Neural cell (in vitro differentiated cells): ENCODE measurements at regions not wholly inside any gene's neighbourhood (a gene's known extent, or its start where the extent isn't known, plus 50 kb on each side); places are given as distances from the start of the nearest gene placed in this dataset.

Source experiments
- H2AFZ ChIP-seq: fragments of 200-600, 300-800 bp; sonication (generic), shearing (Covaris generic); 2 replicates; pipeline ENCODE4 v1.6.0; 2014; ENCODE audit warnings: low read depth, mild to moderate bottlenecking, antibody characterized with exemption, low read length, moderate library complexity
- H3F3A ChIP-seq: fragments of 200-600 bp; shearing (Covaris generic); 2 replicates; pipeline ENCODE4 v1.6.1; 2016; ENCODE audit warnings: mild to moderate bottlenecking, moderate library complexity, mixed read lengths, antibody characterized with exemption, low read length; ENCODE audit not compliant: insufficient read depth, poor library complexity, severe bottlenecking
- H3K27ac ChIP-seq: fragments of 200-600, 300-800 bp; sonication (generic), shearing (Covaris generic); 2 replicates; pipeline ENCODE4 v1.5.1; 2014; ENCODE audit warnings: mild to moderate bottlenecking, low read length, moderate library complexity
- H3K27me3 ChIP-seq: fragments of 300-800, 200-600 bp; sonication (generic), shearing (Covaris generic); 2 replicates; pipeline ENCODE4 v1.6.0; 2014; ENCODE audit warnings: mild to moderate bottlenecking, low read depth, low read length, moderate library complexity; ENCODE audit not compliant: insufficient read depth
- H3K36me3 ChIP-seq: fragments of 300-800, 200-600 bp; sonication (generic), shearing (Covaris generic); 2 replicates; pipeline ENCODE4 v1.5.1; 2014; ENCODE audit warnings: mild to moderate bottlenecking, antibody characterized with exemption, low read length, moderate library complexity; ENCODE audit not compliant: insufficient read depth
- H3K4me2 ChIP-seq: fragments of 300-800, 200-600 bp; sonication (generic), shearing (Covaris generic); 2 replicates; pipeline ENCODE4 v1.6.0; 2014; ENCODE audit warnings: mild to moderate bottlenecking, low read length
- H3K4me3 ChIP-seq: fragments of 300-800, 200-600 bp; sonication (generic), shearing (Covaris generic); 2 replicates; pipeline ENCODE4 v1.5.1; 2014; ENCODE audit warnings: mild to moderate bottlenecking, low read length, moderate library complexity
- H3K79me2 ChIP-seq: fragments of 200-600 bp; shearing (Covaris generic); replicated peaks from 2 replicates; pipeline ENCODE4 v1.6.0; 2014; ENCODE audit warnings: mild to moderate bottlenecking, low read length, moderate library complexity; ENCODE audit not compliant: insufficient read depth
- H3K9ac ChIP-seq: fragments of 300-800, 200-600 bp; sonication (generic), shearing (Covaris generic); 2 replicates; pipeline ENCODE4 v1.6.1; 2016; ENCODE audit warnings: mild to moderate bottlenecking, low read length, mixed read lengths
- H3K9me2 ChIP-seq: fragments of 200-600 bp; shearing (Covaris generic); 2 replicates; pipeline ENCODE4 v1.6.1; 2016; ENCODE audit warnings: mild to moderate bottlenecking, low read length, mixed read lengths; ENCODE audit not compliant: insufficient read depth
- H3K9me3 ChIP-seq: fragments of 200-600, 300-800 bp; sonication (generic), shearing (Covaris generic); 2 replicates; pipeline ENCODE4 v1.6.1; 2016; ENCODE audit warnings: mild to moderate bottlenecking, mixed run types, low read length, moderate library complexity, mixed read lengths
- H4K20me1 ChIP-seq: fragments of 200-600 bp; shearing (Covaris generic); 2 replicates; pipeline ENCODE4 v1.6.1; 2016; ENCODE audit warnings: mild to moderate bottlenecking, mixed run types; ENCODE audit not compliant: insufficient read depth
- EP300 ChIP-seq: fragments of 450-650 bp; conservative IDR thresholded peaks from 2 replicates; pipeline ENCODE4 v1.6.1; 2014; ENCODE audit warnings: antibody characterized with exemption, mild to moderate bottlenecking, moderate library complexity; ENCODE audit not compliant: poor library complexity, severe bottlenecking
- EZH2 ChIP-seq: fragments of 200-600, 300-800 bp; shearing (Covaris generic), sonication (generic); IDR thresholded peaks from 2 replicates; pipeline ENCODE4 v1.6.1; 2014; ENCODE audit warnings: antibody characterized with exemption, low read length, borderline replicate concordance, mild to moderate bottlenecking; ENCODE audit not compliant: insufficient read depth, poor library complexity, severe bottlenecking
- MXI1 ChIP-seq: fragments of 450-650 bp; conservative IDR thresholded peaks from 2 replicates; pipeline ENCODE4 v1.6.1; 2014; ENCODE audit warnings: antibody characterized with exemption, mild to moderate bottlenecking; ENCODE audit not compliant: poor library complexity, severe bottlenecking
- POLR2AphosphoS5 ChIP-seq: IDR thresholded peaks from 2 replicates; pipeline ENCODE4 v1.6.1; 2012
- RAD21 ChIP-seq: fragments of 450-650 bp; conservative IDR thresholded peaks from 2 replicates; pipeline ENCODE4 v1.6.1; 2014; ENCODE audit warnings: antibody characterized with exemption, mild to moderate bottlenecking, moderate library complexity
- SMC3 ChIP-seq: fragments of 450-650 bp; conservative IDR thresholded peaks from 2 replicates; pipeline ENCODE4 v1.6.1; 2014; ENCODE audit warnings: antibody characterized with exemption, mild to moderate bottlenecking, moderate library complexity; ENCODE audit not compliant: poor library complexity
- TAF1 ChIP-seq: IDR thresholded peaks from 2 replicates; pipeline ENCODE4 v1.6.1; 2012; ENCODE audit warnings: low read depth
- TF ChIP-seq, protein P1 (sequence below): IDR thresholded peaks from 2 replicates; pipeline ENCODE4 v1.6.1; 2012; ENCODE audit warnings: borderline replicate concordance
- TF ChIP-seq, protein P2 (sequence below): fragments of 450-650 bp; IDR thresholded peaks from 2 replicates; pipeline ENCODE4 v1.5.1; 2014; ENCODE audit warnings: antibody characterized with exemption, mild to moderate bottlenecking, moderate library complexity; ENCODE audit not compliant: poor library complexity, severe bottlenecking

DNA sequence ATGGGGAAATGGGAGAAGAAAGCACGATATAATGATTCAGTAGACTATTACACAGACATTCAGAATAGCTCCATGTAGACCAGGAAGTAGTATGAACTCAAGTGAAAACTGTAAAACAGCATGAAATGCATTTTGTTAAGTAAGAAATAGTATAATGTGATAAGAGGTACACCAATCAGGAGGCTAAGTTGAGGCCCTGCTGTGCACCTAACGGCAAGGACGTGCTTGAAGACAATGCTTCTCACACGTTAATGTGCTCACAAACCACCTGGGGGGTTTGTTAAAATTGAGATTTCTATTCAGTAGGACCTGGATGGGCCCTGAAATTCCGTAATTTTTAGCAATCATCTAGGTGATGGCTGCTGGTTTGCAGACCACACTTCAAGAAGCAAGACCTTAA lies 178.9 kb upstream of the SULF2 start:
- Histone ChIP-seq H3K4me2 (no peak overlapping the region), H2AFZ (no peak overlapping the region), H3K27ac (no peak overlapping the region), H3F3A (no peaks in the 10 kb centered on the region), H3K27me3 (no peaks in the 10 kb centered on the region), H3K9me3 (no peaks in the 10 kb centered on the region), H3K9ac (no peak overlapping the region), H3K9me2 (no peaks in the 10 kb centered on the region), H3K79me2 (no peaks in the 10 kb centered on the region), H3K36me3 (no peaks in the 10 kb centered on the region), H3K4me3 (no peak overlapping the region), H4K20me1 (no peaks in the 10 kb centered on the region)
- TF ChIP-seq SMC3 (no peak), TAF1 (no peak), RAD21 (no peak), EZH2 (no peak), POLR2AphosphoS5 (no peak), EP300 (no peak), MXI1 (no peak)
- TF ChIP-seq, protein P1, sequence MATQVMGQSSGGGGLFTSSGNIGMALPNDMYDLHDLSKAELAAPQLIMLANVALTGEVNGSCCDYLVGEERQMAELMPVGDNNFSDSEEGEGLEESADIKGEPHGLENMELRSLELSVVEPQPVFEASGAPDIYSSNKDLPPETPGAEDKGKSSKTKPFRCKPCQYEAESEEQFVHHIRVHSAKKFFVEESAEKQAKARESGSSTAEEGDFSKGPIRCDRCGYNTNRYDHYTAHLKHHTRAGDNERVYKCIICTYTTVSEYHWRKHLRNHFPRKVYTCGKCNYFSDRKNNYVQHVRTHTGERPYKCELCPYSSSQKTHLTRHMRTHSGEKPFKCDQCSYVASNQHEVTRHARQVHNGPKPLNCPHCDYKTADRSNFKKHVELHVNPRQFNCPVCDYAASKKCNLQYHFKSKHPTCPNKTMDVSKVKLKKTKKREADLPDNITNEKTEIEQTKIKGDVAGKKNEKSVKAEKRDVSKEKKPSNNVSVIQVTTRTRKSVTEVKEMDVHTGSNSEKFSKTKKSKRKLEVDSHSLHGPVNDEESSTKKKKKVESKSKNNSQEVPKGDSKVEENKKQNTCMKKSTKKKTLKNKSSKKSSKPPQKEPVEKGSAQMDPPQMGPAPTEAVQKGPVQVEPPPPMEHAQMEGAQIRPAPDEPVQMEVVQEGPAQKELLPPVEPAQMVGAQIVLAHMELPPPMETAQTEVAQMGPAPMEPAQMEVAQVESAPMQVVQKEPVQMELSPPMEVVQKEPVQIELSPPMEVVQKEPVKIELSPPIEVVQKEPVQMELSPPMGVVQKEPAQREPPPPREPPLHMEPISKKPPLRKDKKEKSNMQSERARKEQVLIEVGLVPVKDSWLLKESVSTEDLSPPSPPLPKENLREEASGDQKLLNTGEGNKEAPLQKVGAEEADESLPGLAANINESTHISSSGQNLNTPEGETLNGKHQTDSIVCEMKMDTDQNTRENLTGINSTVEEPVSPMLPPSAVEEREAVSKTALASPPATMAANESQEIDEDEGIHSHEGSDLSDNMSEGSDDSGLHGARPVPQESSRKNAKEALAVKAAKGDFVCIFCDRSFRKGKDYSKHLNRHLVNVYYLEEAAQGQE, result no peak
- TF ChIP-seq, protein P2, sequence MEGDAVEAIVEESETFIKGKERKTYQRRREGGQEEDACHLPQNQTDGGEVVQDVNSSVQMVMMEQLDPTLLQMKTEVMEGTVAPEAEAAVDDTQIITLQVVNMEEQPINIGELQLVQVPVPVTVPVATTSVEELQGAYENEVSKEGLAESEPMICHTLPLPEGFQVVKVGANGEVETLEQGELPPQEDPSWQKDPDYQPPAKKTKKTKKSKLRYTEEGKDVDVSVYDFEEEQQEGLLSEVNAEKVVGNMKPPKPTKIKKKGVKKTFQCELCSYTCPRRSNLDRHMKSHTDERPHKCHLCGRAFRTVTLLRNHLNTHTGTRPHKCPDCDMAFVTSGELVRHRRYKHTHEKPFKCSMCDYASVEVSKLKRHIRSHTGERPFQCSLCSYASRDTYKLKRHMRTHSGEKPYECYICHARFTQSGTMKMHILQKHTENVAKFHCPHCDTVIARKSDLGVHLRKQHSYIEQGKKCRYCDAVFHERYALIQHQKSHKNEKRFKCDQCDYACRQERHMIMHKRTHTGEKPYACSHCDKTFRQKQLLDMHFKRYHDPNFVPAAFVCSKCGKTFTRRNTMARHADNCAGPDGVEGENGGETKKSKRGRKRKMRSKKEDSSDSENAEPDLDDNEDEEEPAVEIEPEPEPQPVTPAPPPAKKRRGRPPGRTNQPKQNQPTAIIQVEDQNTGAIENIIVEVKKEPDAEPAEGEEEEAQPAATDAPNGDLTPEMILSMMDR, result no peak

DNA sequence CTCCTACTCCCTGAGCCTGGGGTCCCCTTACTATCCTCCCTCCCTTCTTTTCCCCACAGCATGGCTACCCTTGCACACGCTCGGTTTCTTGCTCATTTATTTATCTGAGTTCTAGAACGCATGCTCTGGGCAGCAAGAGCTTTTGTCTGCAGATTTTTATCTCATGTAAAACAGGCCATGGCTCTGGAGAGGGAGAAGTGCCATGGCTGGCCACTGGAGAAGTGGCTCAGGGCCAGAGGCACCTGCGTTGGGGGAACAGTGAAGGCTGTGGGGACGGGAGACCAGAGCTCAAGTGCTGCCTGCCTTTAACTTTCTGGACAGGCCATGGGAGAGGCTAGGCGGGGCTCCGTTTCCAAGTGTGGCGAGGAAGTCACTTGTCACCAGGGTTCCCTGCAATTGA lies 177.7 kb upstream of the SULF2 start:
- Histone ChIP-seq H3K9me3 (no peaks in the 10 kb centered on the region), H3K27ac (no peak overlapping the region), H4K20me1 (no peaks in the 10 kb centered on the region), H3K9ac (no peak overlapping the region), H3K4me2 (no peak overlapping the region), H3K79me2 (no peaks in the 10 kb centered on the region), H3K4me3 (no peak overlapping the region), H3K36me3 (no peaks in the 10 kb centered on the region), H2AFZ (no peak overlapping the region), H3K9me2 (no peaks in the 10 kb centered on the region), H3F3A (no peaks in the 10 kb centered on the region), H3K27me3 (no peaks in the 10 kb centered on the region)
- TF ChIP-seq EP300 (no peak), EZH2 (no peak), TAF1 (no peak), POLR2AphosphoS5 (no peak), RAD21 (no peak), SMC3 (no peak), MXI1 (no peak)
- TF ChIP-seq, protein P1, result no peak
- TF ChIP-seq, protein P2, result no peak
